Esophagus muscularis mucosa (tissue), 4 donors: ENCODE measurements at regions not wholly inside any gene's neighbourhood (a gene's known extent, or its start where the extent isn't known, plus 50 kb on each side); places are given as distances from the start of the nearest gene placed in this dataset.

Experiments used
- DNase-seq: peaks from one replicate; pipeline ENCODE4 v3.0.0-alpha.2; 2017; ENCODE audit errors: extremely low spot score
- H3K27ac ChIP-seq, 4 donors: fragments of 200-600 bp; sonication (generic); replicated peaks in 1 of 4; 1 replicate in 3 of 4; 2 replicates in 1 of 4; pipeline ENCODE4 v1.5.1; 2016 to 2019; ENCODE audit warnings: mild to moderate bottlenecking in 1 of 4
- H3K27me3 ChIP-seq, 4 donors: fragments of 200-600 bp; sonication (generic); one replicate each; pipeline versions ENCODE4 v1.5.1 to v1.6.0; 2016 to 2019
- H3K36me3 ChIP-seq, 4 donors: fragments of 200-600 bp; sonication (generic); one replicate each; pipeline ENCODE4 v1.5.1; 2016 to 2019
- H3K4me1 ChIP-seq, 4 donors: fragments of 200-600 bp; sonication (generic); one replicate each; pipeline ENCODE4 v1.5.1; 2016 to 2019
- H3K4me3 ChIP-seq, 4 donors: fragments of 200-600 bp; sonication (generic); 1 replicate in 2 of 4; 2 replicates in 2 of 4; pipeline ENCODE4 v1.5.1; 2016 to 2019; ENCODE audit warnings: mild to moderate bottlenecking in 4 of 4, moderate library complexity in 1 of 4
- H3K9me3 ChIP-seq, 4 donors: fragments of 200-600 bp; sonication (generic); 1 replicate in 3 of 4; 2 replicates in 1 of 4; pipeline ENCODE4 v1.5.1; 2016 to 2019
- EP300 ChIP-seq: sonication (generic); formaldehyde crosslinking; IDR thresholded peaks from one replicate; pipeline ENCODE4 v1.6.1; 2017; ENCODE audit warnings: antibody characterized with exemption
- POLR2A ChIP-seq: fragments of 450-650 bp; IDR thresholded peaks from one replicate; pipeline ENCODE4 v1.6.1; 2017; ENCODE audit warnings: antibody characterized with exemption, moderate library complexity, mild to moderate bottlenecking, low read depth
- POLR2AphosphoS5 ChIP-seq, 2 donors: sonication (generic); formaldehyde crosslinking; IDR thresholded peaks; one replicate each; pipeline ENCODE4 v1.6.1; 2017; ENCODE audit warnings: antibody characterized with exemption in 2 of 2
- WGBS: methylation state at CpG from one replicate; pipeline ENCODE4 v1.1.5; 2018; 5-methylcytosine and 5-hydroxymethylcytosine counted together
- intact Hi-C: fragments of 100-400 bp; cut with DNase I; formaldehyde crosslinking; loops from one replicate; pipeline ENCODE4 v1.15.1; 2023
- TF ChIP-seq, protein P1 (sequence below), 3 experiments: fragments of 200-600 bp in 2 of 3; fragments of 450-650 bp in 1 of 3; sonication (generic) in 2 of 3; IDR thresholded peaks; one replicate each; pipeline ENCODE4 v1.5.1; 2017 to 2019; ENCODE audit warnings: antibody characterized with exemption in 3 of 3, mild to moderate bottlenecking in 2 of 3, moderate library complexity in 1 of 3

DNA sequence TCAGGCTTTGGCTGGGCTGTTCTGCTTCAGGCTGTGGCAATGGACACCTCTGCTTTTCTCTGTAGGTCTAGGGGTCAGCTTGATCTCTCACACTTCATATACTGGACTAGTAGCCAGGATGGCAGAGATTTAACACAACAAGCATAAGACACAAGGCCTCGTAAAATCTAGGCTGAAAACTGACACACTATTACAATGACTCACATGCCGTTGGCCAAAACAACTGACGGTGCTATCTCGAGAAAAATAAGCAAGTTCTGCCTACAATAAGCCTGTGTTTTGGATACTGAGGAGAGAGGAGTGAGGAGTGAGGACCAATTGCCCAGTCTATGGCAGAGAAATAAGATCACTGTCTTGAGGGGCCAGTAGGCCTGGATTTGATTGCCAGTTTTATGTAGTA is 840.7 kb upstream of the ADAMTS5 start:
- H3K27me3 ChIP-seq, result no peaks in the 10 kb centered on the region
- H3K4me3 ChIP-seq, result no peak overlapping the region
- H3K4me1 ChIP-seq, result peaks cover 0 to 8% (median 5%) of the 10 kb centered on the region in 4 donors
- no peak overlapping the region for H3K27ac ChIP-seq
- H3K9me3 ChIP-seq, result no peaks in the 10 kb centered on the region
- intact Hi-C loops, result no loop called here
- no peak for DNase-seq
- TF ChIP-seq, protein P1, sequence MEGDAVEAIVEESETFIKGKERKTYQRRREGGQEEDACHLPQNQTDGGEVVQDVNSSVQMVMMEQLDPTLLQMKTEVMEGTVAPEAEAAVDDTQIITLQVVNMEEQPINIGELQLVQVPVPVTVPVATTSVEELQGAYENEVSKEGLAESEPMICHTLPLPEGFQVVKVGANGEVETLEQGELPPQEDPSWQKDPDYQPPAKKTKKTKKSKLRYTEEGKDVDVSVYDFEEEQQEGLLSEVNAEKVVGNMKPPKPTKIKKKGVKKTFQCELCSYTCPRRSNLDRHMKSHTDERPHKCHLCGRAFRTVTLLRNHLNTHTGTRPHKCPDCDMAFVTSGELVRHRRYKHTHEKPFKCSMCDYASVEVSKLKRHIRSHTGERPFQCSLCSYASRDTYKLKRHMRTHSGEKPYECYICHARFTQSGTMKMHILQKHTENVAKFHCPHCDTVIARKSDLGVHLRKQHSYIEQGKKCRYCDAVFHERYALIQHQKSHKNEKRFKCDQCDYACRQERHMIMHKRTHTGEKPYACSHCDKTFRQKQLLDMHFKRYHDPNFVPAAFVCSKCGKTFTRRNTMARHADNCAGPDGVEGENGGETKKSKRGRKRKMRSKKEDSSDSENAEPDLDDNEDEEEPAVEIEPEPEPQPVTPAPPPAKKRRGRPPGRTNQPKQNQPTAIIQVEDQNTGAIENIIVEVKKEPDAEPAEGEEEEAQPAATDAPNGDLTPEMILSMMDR (IDR thresholded peaks at IDR 0.05), result no peak
- TF ChIP-seq EP300 (no peak), POLR2AphosphoS5 (IDR thresholded peaks at IDR 0.05) (no peak), POLR2A (no peak)
- WGBS, result 92% methylated on average over 4 of the region's 4 CpGs
- no peaks in the 10 kb centered on the region for H3K36me3 ChIP-seq

DNA sequence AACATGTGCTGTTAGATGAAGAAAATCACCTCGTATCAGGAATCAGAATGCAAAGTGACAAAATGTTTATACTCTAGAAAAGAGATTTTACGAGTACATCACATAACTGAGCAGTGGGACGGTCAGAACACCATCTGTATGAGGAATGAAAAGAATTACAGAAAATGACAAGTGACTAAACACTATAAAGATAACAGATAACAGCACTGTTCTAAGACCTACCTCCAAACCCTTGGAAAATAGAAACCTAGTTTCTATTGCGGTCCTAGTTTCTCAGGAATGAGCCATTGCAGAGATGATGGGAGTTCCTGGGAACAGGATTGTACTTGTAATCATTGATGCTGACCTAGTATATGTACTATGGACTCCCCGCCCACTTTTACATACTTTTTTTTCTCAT is 839.4 kb upstream of the ADAMTS5 start:
- 81% methylated on average over 5 of the region's 5 CpGs for WGBS
- TF ChIP-seq POLR2AphosphoS5 (IDR thresholded peaks at IDR 0.05) (no peak), POLR2A (no peak), EP300 (no peak)
- TF ChIP-seq, protein P1 (IDR thresholded peaks at IDR 0.05), result no peak
- DNase-seq, result no peak
- no peaks in the 10 kb centered on the region for H3K36me3 ChIP-seq
- no peak overlapping the region for H3K4me3 ChIP-seq
- H3K9me3 ChIP-seq, result no peaks in the 10 kb centered on the region
- intact Hi-C loops, result no loop called here
- no peaks in the 10 kb centered on the region for H3K27me3 ChIP-seq
- H3K4me1 ChIP-seq, result peaks cover 0 to 8% (median 3%) of the 10 kb centered on the region in 4 donors
- H3K27ac ChIP-seq, result no peak overlapping the region

DNA sequence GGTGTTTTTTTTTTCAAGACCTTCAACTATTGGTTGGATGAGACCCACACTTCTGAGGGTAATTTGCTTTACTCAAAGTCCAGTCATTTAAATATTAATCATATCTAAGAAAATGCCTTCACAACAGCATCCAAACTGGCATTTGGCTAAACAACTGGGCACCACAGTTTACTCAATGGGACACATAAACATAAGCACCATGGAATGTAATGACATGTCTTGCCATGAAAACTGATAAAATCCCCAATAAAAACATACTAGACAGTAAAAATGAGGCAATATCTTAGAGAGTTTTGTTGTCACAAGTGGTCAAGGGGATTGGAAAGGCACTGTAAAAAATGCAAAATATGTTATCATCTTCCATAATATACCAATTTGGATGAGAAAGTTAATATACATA is 838.8 kb upstream of the ADAMTS5 start:
- DNase-seq, result no peak
- H3K36me3 ChIP-seq, result no peaks in the 10 kb centered on the region
- H3K9me3 ChIP-seq, result no peaks in the 10 kb centered on the region
- no peaks in the 10 kb centered on the region for H3K27me3 ChIP-seq
- intact Hi-C loops, result no loop called here
- H3K27ac ChIP-seq, result no peak overlapping the region
- peaks cover 0 to 8% (median 3%) of the 10 kb centered on the region in 4 donors for H3K4me1 ChIP-seq
- H3K4me3 ChIP-seq, result no peak overlapping the region
- TF ChIP-seq, protein P1 (IDR thresholded peaks at IDR 0.05), result no peak
- no peak for TF ChIP-seq EP300
- TF ChIP-seq POLR2AphosphoS5 (IDR thresholded peaks at IDR 0.05), result no peak
- no peak for TF ChIP-seq POLR2A

DNA sequence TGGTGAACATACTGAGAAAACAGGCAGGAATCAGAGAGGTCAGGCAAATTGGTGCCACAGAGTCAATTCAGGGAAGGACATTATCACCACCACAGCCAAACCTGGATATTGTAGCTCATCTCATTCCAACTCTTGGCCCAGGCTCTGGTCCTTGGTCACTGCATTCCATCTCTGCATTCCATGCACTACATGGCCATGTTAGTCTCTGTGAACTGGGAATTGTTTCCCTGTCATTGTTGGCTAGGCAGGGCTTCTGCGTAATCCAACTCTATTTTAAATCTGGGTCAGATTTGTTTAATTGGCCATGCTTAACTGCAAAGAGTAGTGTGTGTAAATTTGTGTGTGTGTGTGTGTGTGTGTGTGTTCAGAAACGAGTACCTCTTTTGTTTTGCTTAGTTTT is 837.6 kb upstream of the ADAMTS5 start:
- no peak overlapping the region for H3K4me3 ChIP-seq

DNA sequence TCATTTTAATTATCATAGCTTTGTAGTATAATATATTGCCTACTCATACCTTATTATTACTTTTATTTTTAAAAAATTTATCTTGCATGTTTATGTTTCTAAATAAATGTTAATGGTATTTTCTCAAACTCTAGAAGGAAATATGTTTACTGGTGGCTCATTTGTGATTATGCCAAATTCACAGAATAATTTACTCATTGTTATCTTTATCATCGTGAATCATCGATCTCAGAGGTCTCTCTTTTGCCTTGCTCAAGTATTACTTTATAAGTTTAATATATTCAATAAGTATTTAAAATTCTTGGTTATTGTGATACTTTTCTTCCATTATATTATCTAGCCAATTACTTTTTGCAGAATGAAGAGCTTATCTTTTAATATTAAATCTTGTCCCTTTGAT is 836.7 kb upstream of the ADAMTS5 start:
- TF ChIP-seq POLR2AphosphoS5 (IDR thresholded peaks at IDR 0.05) (no peak), EP300 (no peak), POLR2A (no peak)
- TF ChIP-seq, protein P1 (IDR thresholded peaks at IDR 0.05), result no peak
- Histone ChIP-seq H3K36me3 (no peaks in the 10 kb centered on the region), H3K27ac (no peak overlapping the region), H3K4me3 (no peak overlapping the region), H3K4me1 (peaks cover 0 to 8% (median 3%) of the 10 kb centered on the region in 4 donors), H3K27me3 (no peaks in the 10 kb centered on the region), H3K9me3 (no peaks in the 10 kb centered on the region)
- no peak for DNase-seq
- intact Hi-C loops, result no loop called here
- 90% methylated on average over 2 of the region's 2 CpGs for WGBS

More for the DNA sequence above, 837.6 kb upstream of the ADAMTS5 start:
- 42% methylated on average over 2 of the region's 2 CpGs for WGBS
- Histone ChIP-seq H3K9me3 (no peaks in the 10 kb centered on the region), H3K27me3 (no peaks in the 10 kb centered on the region), H3K27ac (peak overlapping the region in 2 of 4 donors; percentile 17 to 20), H3K4me1 (peaks cover 0 to 8% (median 3%) of the 10 kb centered on the region in 4 donors), H3K36me3 (no peaks in the 10 kb centered on the region)
- TF ChIP-seq, protein P1 (IDR thresholded peaks at IDR 0.05), result no peak
- peak; percentile 7 to 35 for TF ChIP-seq POLR2AphosphoS5 (IDR thresholded peaks at IDR 0.05)
- intact Hi-C loops, result no loop called here
- DNase-seq, result no peak
